GM19035 (cell line): ENCODE measurements at regions not wholly inside any gene's neighbourhood (a gene's known extent, or its start where the extent isn't known, plus 50 kb on each side); places are given as distances from the start of the nearest gene placed in this dataset.
A peak's percentile ranks its signal among the peaks of the same experiment; 100 is the strongest.

Experiments
- ATAC-seq: cut with Tn5 transposase; IDR thresholded peaks from one replicate; pipeline ENCODE4 v1.9.1; 2021; ENCODE audit not compliant: unreplicated experiment

- no peak for ATAC-seq
These were observed 62.7 kb upstream of the ARID2 start for GRCh38 chr12:45666816-45667215.

GRCh38 chr12:45667761-45668160, 61.7 kb upstream of the ARID2 start:
- ATAC-seq: no peak

GRCh38 chr12:45668641-45669040, 60.9 kb upstream of the ARID2 start:
- ATAC-seq: peak; percentile 2

GRCh38 chr12:45669093-45669492, 60.4 kb upstream of the ARID2 start:
- ATAC-seq: peak; percentile 90

- ATAC-seq: no peak
These were observed 59.7 kb upstream of the ARID2 start for GRCh38 chr12:45669792-45670191.

- peak; percentile 52 for ATAC-seq
These were observed 59.0 kb upstream of the ARID2 start for GRCh38 chr12:45670346-45671065.

- no peak for ATAC-seq
These were observed 58.3 kb upstream of the ARID2 start for GRCh38 chr12:45671254-45671653.

- ATAC-seq: no peak
These were observed 55.1 kb upstream of the ARID2 start for GRCh38 chr12:45674181-45674977.

- no peak for ATAC-seq
These were observed 54.0 kb upstream of the ARID2 start for GRCh38 chr12:45675534-45675933.
